Body of pancreas (tissue), 4 donors: ENCODE measurements at regions not wholly inside any gene's neighbourhood (a gene's known extent, or its start where the extent isn't known, plus 50 kb on each side); places are given as distances from the start of the nearest gene placed in this dataset.

Experiments
- ATAC-seq: fragments of 150-250 bp; one replicate; pipeline ENCODE4 v1.9.1; 2016
- DNase-seq, 4 donors: peaks; one replicate each; pipeline ENCODE4 v3.0.0-alpha.2; 2019
- H3K27ac ChIP-seq, 4 donors: fragments of 200-600 bp; sonication (generic); 1 replicate in 3 of 4; 2 replicates in 1 of 4; pipeline versions ENCODE4 v1.5.1 to v1.6.1; 2016 to 2019; ENCODE audit warnings: mild to moderate bottlenecking in 1 of 4, mixed read lengths in 1 of 4, moderate library complexity in 1 of 4
- H3K27me3 ChIP-seq, 2 donors: fragments of 200-600 bp; sonication (generic); one replicate each; pipeline ENCODE4 v1.6.0; 2016; ENCODE audit warnings: mild to moderate bottlenecking in 1 of 2
- H3K36me3 ChIP-seq, 2 donors: fragments of 200-600 bp; sonication (generic); replicated peaks in 1 of 2; 2 replicates each; pipeline ENCODE4 v1.5.1; 2016; ENCODE audit warnings: low read depth in 2 of 2; ENCODE audit not compliant: insufficient read depth in 1 of 2
- H3K4me1 ChIP-seq: fragments of 200-600 bp; sonication (generic); one replicate; pipeline ENCODE4 v1.6.0; 2016
- H3K4me3 ChIP-seq, 2 donors: fragments of 200-600 bp; sonication (generic); 1 replicate in 1 of 2; 2 replicates in 1 of 2; pipeline ENCODE4 v1.5.1; 2016 to 2019
- H3K9me3 ChIP-seq, 3 donors: fragments of 200-600 bp; sonication (generic); 1 replicate in 2 of 3; 2 replicates in 1 of 3; pipeline ENCODE4 v1.5.1; 2016
- POLR2A ChIP-seq, 3 donors: fragments of 450-650 bp; IDR thresholded peaks; one replicate each; pipeline ENCODE4 v1.6.1; 2016; ENCODE audit warnings: antibody characterized with exemption in 3 of 3, mild to moderate bottlenecking in 2 of 3
- WGBS, 2 donors: methylation state at CpG; one replicate each; pipeline ENCODE4 v1.1.5; 2017; 5-methylcytosine and 5-hydroxymethylcytosine counted together
- intact Hi-C: fragments of 100-400 bp; cut with DNase I; formaldehyde crosslinking; loops from one replicate; pipeline ENCODE4 v1.15.1; 2023
- TF ChIP-seq, protein P1 (sequence below), 7 experiments: fragments of 450-650 bp in 4 of 7; fragments of 200-600 bp in 3 of 7; sonication (generic) in 3 of 7; IDR thresholded peaks; one replicate each; pipeline ENCODE4 v1.5.1; 2016 to 2019; ENCODE audit warnings: antibody characterized with exemption in 7 of 7

DNA sequence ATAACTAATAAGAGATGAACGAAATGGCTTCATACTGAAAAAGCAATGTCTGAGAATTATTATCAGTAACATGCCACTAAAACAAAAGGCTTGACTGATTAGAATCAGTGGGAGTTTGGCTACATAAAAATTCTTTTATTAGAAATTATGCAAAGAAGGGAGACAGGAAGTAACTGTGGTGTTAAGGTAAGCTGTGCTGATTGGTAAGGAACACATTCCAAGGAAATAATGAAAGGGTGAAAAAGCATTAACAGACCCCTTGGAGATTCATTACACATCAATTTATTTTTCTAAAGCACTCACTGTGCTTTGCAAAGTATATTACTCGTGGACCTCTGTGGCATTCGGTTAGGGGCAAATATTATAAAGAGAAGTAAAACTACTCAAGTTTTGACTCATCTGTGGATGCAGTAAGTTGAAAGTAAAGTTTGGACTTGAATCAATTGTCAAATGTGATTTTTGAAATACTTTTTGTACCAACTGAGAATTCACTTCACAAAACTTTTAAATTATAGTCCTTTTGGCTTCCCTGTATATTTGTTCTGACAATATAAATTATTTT is 176.1 kb upstream of the ZPLD1 start:
- no peaks in the 10 kb centered on the region for H3K36me3 ChIP-seq
- ATAC-seq, result no peak
- no peak overlapping the region for H3K4me3 ChIP-seq
- WGBS, 2 donors, result 46 to 51% methylated on average over 3 of the region's 3 CpGs
- H3K4me1 ChIP-seq, result no peaks in the 10 kb centered on the region
- no peak for DNase-seq
- no peak for TF ChIP-seq POLR2A (IDR thresholded peaks at IDR 0.05)
- no peak overlapping the region for H3K27ac ChIP-seq
- no peaks in the 10 kb centered on the region for H3K9me3 ChIP-seq
- H3K27me3 ChIP-seq, result no peaks in the 10 kb centered on the region
- intact Hi-C loops, result no loop called here

DNA sequence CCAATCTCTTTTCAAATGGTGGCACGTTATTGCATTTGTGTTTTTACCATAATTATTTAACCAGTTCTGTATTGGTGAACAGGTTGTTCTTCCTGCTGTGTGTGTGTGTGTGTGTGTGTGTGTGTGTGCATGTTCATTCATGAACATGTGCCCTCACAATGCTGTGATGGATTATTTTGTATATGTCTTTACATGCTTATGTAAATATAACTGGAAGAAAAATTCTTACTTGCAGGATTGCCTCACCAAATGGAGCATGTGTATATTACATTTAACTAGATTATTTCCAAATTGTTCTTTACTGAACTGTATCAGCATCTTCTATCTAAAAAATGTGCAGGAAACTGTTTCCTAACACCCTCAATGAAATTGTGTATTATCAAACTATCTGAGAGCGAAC is 175.2 kb upstream of the ZPLD1 start:
- Histone ChIP-seq H3K27ac (no peak overlapping the region), H3K36me3 (no peaks in the 10 kb centered on the region), H3K9me3 (no peaks in the 10 kb centered on the region), H3K4me3 (no peak overlapping the region), H3K4me1 (no peaks in the 10 kb centered on the region), H3K27me3 (no peaks in the 10 kb centered on the region)
- 63 to 69% methylated on average over 2 of the region's 2 CpGs for WGBS, 2 donors
- intact Hi-C loops, result no loop called here
- ATAC-seq (no peak), DNase-seq (no peak)
- no peak for TF ChIP-seq POLR2A (IDR thresholded peaks at IDR 0.05)
- TF ChIP-seq, protein P1, sequence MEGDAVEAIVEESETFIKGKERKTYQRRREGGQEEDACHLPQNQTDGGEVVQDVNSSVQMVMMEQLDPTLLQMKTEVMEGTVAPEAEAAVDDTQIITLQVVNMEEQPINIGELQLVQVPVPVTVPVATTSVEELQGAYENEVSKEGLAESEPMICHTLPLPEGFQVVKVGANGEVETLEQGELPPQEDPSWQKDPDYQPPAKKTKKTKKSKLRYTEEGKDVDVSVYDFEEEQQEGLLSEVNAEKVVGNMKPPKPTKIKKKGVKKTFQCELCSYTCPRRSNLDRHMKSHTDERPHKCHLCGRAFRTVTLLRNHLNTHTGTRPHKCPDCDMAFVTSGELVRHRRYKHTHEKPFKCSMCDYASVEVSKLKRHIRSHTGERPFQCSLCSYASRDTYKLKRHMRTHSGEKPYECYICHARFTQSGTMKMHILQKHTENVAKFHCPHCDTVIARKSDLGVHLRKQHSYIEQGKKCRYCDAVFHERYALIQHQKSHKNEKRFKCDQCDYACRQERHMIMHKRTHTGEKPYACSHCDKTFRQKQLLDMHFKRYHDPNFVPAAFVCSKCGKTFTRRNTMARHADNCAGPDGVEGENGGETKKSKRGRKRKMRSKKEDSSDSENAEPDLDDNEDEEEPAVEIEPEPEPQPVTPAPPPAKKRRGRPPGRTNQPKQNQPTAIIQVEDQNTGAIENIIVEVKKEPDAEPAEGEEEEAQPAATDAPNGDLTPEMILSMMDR (IDR thresholded peaks at IDR 0.05), result no peak

GRCh38 chr3:102265720-102266119 is 169.1 kb upstream of the ZPLD1 start:
- Histone ChIP-seq H3K36me3 (no peaks in the 10 kb centered on the region), H3K9me3 (no peaks in the 10 kb centered on the region), H3K27ac (no peak overlapping the region), H3K4me3 (no peak overlapping the region), H3K27me3 (no peaks in the 10 kb centered on the region), H3K4me1 (no peaks in the 10 kb centered on the region)
- DNase-seq, result no peak
- ATAC-seq, result no peak
- intact Hi-C loops, result no loop called here
- 46 to 60% methylated on average over 3 of the region's 3 CpGs for WGBS, 2 donors
- TF ChIP-seq, protein P1 (IDR thresholded peaks at IDR 0.05), result no peak
- TF ChIP-seq POLR2A (IDR thresholded peaks at IDR 0.05), result no peak

- ATAC-seq (no peak), DNase-seq (no peak)
- no peaks in the 10 kb centered on the region for H3K4me1 ChIP-seq
- intact Hi-C loops, result no loop called here
- H3K36me3 ChIP-seq, result no peaks in the 10 kb centered on the region
- H3K9me3 ChIP-seq, result no peaks in the 10 kb centered on the region
- H3K27ac ChIP-seq, result no peak overlapping the region
- no peak overlapping the region for H3K4me3 ChIP-seq
- TF ChIP-seq, protein P1 (IDR thresholded peaks at IDR 0.05), result no peak
- no peak for TF ChIP-seq POLR2A (IDR thresholded peaks at IDR 0.05)
- H3K27me3 ChIP-seq, result no peaks in the 10 kb centered on the region
These were observed 165.4 kb upstream of the ZPLD1 start for GRCh38 chr3:102269406-102269805.

DNA sequence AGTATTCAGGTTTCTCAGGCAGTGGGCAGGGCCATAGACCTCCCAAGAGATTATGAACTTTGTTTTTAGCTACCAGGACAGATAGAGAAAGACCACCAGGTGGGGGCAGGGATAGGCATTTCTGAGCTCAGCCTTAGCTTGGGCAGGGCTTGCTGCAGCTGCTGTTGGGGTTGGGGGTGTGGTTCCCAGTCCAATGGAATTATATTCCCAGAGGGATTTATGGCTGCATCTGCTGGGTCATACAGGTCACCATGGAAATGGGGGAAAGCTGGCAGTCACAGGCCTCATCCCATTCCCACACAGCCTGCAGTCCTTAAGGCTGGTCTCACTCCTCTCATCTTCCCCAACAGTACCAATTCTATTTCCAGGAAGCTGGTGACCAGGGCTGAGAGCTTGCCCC is 144.6 kb upstream of the ZPLD1 start:
- Histone ChIP-seq H3K27me3 (no peaks in the 10 kb centered on the region), H3K36me3 (no peaks in the 10 kb centered on the region), H3K4me3 (no peak overlapping the region), H3K4me1 (no peaks in the 10 kb centered on the region), H3K27ac (no peak overlapping the region), H3K9me3 (no peaks in the 10 kb centered on the region)
- no peak for TF ChIP-seq POLR2A (IDR thresholded peaks at IDR 0.05)
- TF ChIP-seq, protein P1 (IDR thresholded peaks at IDR 0.05), result no peak
- intact Hi-C loops, result no loop called here
- no peak for DNase-seq
- no peak for ATAC-seq
